ENCODE measurements at regions not wholly inside any gene's neighbourhood (a gene's known extent, or its start where the extent isn't known, plus 50 kb on each side); places are given as distances from the start of the nearest gene placed in this dataset.

DNA sequence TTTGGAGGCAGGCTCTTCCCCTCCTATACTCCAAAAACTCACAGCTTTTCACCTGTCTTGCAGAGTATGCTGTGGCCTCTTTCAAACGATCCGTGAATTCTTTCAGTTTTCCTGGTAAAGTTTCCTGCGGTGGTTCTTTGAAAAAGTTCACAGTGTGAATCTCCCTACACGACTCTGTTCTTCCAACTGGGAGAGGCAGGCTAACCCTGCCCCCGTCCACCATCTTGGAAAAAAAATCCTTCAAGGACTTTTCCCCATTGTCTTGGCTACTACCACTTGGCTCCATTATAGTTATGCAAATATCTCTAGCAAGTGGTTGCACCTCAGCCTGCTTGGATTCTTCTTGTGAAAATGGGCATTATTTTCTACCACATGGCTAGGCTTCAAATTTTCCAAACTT lies 382.6 kb downstream of the AGTPBP1 start:
- TF ChIP-seq, protein P1, sequence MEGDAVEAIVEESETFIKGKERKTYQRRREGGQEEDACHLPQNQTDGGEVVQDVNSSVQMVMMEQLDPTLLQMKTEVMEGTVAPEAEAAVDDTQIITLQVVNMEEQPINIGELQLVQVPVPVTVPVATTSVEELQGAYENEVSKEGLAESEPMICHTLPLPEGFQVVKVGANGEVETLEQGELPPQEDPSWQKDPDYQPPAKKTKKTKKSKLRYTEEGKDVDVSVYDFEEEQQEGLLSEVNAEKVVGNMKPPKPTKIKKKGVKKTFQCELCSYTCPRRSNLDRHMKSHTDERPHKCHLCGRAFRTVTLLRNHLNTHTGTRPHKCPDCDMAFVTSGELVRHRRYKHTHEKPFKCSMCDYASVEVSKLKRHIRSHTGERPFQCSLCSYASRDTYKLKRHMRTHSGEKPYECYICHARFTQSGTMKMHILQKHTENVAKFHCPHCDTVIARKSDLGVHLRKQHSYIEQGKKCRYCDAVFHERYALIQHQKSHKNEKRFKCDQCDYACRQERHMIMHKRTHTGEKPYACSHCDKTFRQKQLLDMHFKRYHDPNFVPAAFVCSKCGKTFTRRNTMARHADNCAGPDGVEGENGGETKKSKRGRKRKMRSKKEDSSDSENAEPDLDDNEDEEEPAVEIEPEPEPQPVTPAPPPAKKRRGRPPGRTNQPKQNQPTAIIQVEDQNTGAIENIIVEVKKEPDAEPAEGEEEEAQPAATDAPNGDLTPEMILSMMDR (IDR thresholded peaks at IDR 0.05): no peak
- TF ChIP-seq ZFX (IDR thresholded peaks at IDR 0.05; ENCODE audit: borderline replicate concordance): no peak
